ENCODE measurements at regions not wholly inside any gene's neighbourhood (a gene's known extent, or its start where the extent isn't known, plus 50 kb on each side); places are given as distances from the start of the nearest gene placed in this dataset.

- no peak for DNase-seq
- Histone ChIP-seq H3K4me1 (peaks cover 0 to 18% (median 4%) of the 10 kb centered on the region in 4 donors), H3K27ac (no peak overlapping the region), H3K4me3 (no peak overlapping the region), H3K27me3 (no peaks in the 10 kb centered on the region), H3K9me3 (no peaks in the 10 kb centered on the region), H3K36me3 (no peaks in the 10 kb centered on the region)
- intact Hi-C loops (cut with DNase I; ENCODE audit: low total_unique reads) = no loop called here
- TF ChIP-seq POLR2A (IDR thresholded peaks at IDR 0.05) (no peak), CTCF (IDR thresholded peaks at IDR 0.05) (no peak), POLR2AphosphoS5 (IDR thresholded peaks at IDR 0.05) (no peak)
- WGBS, 5 donors = 51 to 80% (median 54%) methylated on average over 6 of the region's 6 CpGs
Measured at GRCh38 chr5:118646917-118647316, 341.4 kb downstream of the DTWD2 start.

GRCh38 chr5:118637947-118638670 is 350.2 kb downstream of the DTWD2 start:
- Histone ChIP-seq H3K9me3 (peaks cover 0 to 26% (median 3%) of the 10 kb centered on the region in 4 donors), H3K36me3 (no peaks in the 10 kb centered on the region), H3K27ac (peak overlapping the region; percentile 48 to 84 (median 78)), H3K4me1 (peaks cover 0 to 7% (median 3%) of the 10 kb centered on the region in 4 donors), H3K27me3 (no peaks in the 10 kb centered on the region), H3K4me3 (no peak overlapping the region)
- intact Hi-C loops (cut with DNase I; ENCODE audit: low total_unique reads) = no loop called here
- TF ChIP-seq POLR2AphosphoS5 (IDR thresholded peaks at IDR 0.05) (peak in 2 of 3 donors; percentile 38 to 44), CTCF (IDR thresholded peaks at IDR 0.05) (no peak), POLR2A (IDR thresholded peaks at IDR 0.05) (no peak)
- DNase-seq = peak in 1 of 2 donors; percentile 83
- 33 to 63% (median 54%) methylated on average over 9 of the region's 9 CpGs for WGBS, 5 donors

GRCh38 chr5:118628660-118629354 is 359.5 kb downstream of the DTWD2 start:
- 63 to 78% (median 65%) methylated on average over 4 of the region's 4 CpGs for WGBS, 5 donors
- no peak for TF ChIP-seq EP300 (IDR thresholded peaks at IDR 0.05)
- no peak for TF ChIP-seq POLR2AphosphoS5 (IDR thresholded peaks at IDR 0.05)
- TF ChIP-seq POLR2A (IDR thresholded peaks at IDR 0.05) = no peak
- TF ChIP-seq CTCF (IDR thresholded peaks at IDR 0.05) = no peak
- H3K27ac ChIP-seq = no peak overlapping the region
- H3K9me3 ChIP-seq = peaks cover 0 to 10% (median 0%) of the 10 kb centered on the region in 4 donors
- H3K36me3 ChIP-seq = no peaks in the 10 kb centered on the region
- peak in 1 of 2 donors; percentile 27 for DNase-seq
- H3K27me3 ChIP-seq = no peaks in the 10 kb centered on the region
- H3K4me3 ChIP-seq = no peak overlapping the region
- no peaks in the 10 kb centered on the region for H3K4me1 ChIP-seq
- intact Hi-C loops (cut with DNase I; ENCODE audit: low total_unique reads) = no loop called here

- no peaks in the 10 kb centered on the region for H3K9me3 ChIP-seq
- H3K27ac ChIP-seq = no peak overlapping the region
- DNase-seq = no peak
- no peaks in the 10 kb centered on the region for H3K36me3 ChIP-seq
- H3K4me3 ChIP-seq = no peak overlapping the region
- no peak for TF ChIP-seq POLR2AphosphoS5 (IDR thresholded peaks at IDR 0.05)
- TF ChIP-seq EP300 (IDR thresholded peaks at IDR 0.05) = no peak
- no peak for TF ChIP-seq CTCF (IDR thresholded peaks at IDR 0.05)
- no peak for TF ChIP-seq POLR2A (IDR thresholded peaks at IDR 0.05)
- H3K27me3 ChIP-seq = no peaks in the 10 kb centered on the region
- no peaks in the 10 kb centered on the region for H3K4me1 ChIP-seq
- 38 to 53% (median 50%) methylated on average over 2 of the region's 2 CpGs for WGBS, 5 donors
- intact Hi-C loops (cut with DNase I; ENCODE audit: low total_unique reads) = no loop called here
Measured at GRCh38 chr5:118620233-118620632, 368.1 kb downstream of the DTWD2 start.
